ENCODE measurements at regions not wholly inside any gene's neighbourhood (a gene's known extent, or its start where the extent isn't known, plus 50 kb on each side); places are given as distances from the start of the nearest gene placed in this dataset.

DNA sequence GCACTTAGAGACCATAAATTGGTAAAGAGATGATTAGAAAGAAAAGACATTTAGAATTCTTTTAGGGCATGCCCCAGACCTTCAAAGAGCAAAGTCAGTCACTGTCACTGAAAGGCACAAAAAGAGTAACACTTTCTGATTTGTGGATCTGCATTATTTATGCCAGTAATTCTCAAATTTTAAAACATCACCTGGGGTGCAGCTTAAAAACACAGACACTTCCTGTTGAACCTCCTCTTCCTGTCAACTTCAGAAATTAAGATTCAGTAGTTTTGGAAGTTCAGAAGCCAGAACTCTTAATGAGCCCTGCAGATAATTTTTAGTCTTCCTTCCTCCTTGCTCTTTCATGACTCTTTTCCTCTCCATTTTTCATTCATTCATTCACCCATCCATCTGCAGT is 137.5 kb downstream of the NRN1 start:
- H3K36me3 ChIP-seq (ENCODE audit: insufficient read depth, low read length): no peaks in the 10 kb centered on the region
- no peaks in the 10 kb centered on the region for H3K9me2 ChIP-seq (ENCODE audit: low read depth, low read length)
- H3K4me1 ChIP-seq (ENCODE audit: insufficient read depth, low read length, severe bottlenecking): peaks cover 16% of the 10 kb centered on the region
- TF ChIP-seq EZH2 (IDR thresholded peaks at IDR 0.05; ENCODE audit: borderline replicate concordance, low read length): no peak
- TF ChIP-seq, protein P1, sequence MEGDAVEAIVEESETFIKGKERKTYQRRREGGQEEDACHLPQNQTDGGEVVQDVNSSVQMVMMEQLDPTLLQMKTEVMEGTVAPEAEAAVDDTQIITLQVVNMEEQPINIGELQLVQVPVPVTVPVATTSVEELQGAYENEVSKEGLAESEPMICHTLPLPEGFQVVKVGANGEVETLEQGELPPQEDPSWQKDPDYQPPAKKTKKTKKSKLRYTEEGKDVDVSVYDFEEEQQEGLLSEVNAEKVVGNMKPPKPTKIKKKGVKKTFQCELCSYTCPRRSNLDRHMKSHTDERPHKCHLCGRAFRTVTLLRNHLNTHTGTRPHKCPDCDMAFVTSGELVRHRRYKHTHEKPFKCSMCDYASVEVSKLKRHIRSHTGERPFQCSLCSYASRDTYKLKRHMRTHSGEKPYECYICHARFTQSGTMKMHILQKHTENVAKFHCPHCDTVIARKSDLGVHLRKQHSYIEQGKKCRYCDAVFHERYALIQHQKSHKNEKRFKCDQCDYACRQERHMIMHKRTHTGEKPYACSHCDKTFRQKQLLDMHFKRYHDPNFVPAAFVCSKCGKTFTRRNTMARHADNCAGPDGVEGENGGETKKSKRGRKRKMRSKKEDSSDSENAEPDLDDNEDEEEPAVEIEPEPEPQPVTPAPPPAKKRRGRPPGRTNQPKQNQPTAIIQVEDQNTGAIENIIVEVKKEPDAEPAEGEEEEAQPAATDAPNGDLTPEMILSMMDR (IDR thresholded peaks at IDR 0.05; ENCODE audit: low read length): no peak
- no peak overlapping the region for H3K4me2 ChIP-seq (ENCODE audit: low read length)
- H3K9ac ChIP-seq (ENCODE audit: low read length): no peak overlapping the region
- H3K27me3 ChIP-seq (ENCODE audit: insufficient read depth, low read length): no peaks in the 10 kb centered on the region
- H3F3A ChIP-seq (ENCODE audit: insufficient read depth, low read length): no peaks in the 10 kb centered on the region
- no peak overlapping the region for H3K27ac ChIP-seq (ENCODE audit: low read depth, low read length, poor library complexity, severe bottlenecking)
- H2AFZ ChIP-seq (ENCODE audit: low read length): no peak overlapping the region
- peaks cover 9% of the 10 kb centered on the region; the same call in 1 of the 2 replicates for H3K9me3 ChIP-seq (ENCODE audit: low read length)
- no peaks in the 10 kb centered on the region for H3K79me2 ChIP-seq (ENCODE audit: insufficient read depth, low read length)
- H4K20me1 ChIP-seq (ENCODE audit: insufficient read depth, low read length): no peaks in the 10 kb centered on the region
- no peak overlapping the region for H3K4me3 ChIP-seq (ENCODE audit: low read depth, low read length, poor library complexity, severe bottlenecking)

DNA sequence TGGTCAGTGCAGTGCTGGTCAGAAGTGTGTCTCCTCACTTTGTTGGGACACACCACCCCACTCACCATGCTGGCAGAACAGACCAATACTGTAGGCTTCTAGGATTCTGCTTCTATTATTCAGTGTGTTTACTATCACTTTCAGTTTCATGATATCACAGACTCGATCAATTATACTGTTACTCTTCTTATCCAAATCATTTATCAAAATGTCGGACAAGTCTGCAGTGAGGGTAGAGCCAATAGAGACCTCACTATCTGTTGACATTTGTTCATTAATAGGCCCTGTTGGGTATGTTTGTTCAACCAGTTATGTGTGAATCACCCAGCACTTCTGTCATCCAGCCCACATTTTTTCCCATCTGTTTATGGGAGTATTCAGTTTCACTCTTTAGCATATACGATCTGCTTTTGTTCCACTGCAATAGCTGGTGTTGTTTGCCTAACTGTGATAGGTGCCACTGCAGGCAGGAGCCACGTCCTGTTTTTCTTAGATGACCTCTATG is 140.1 kb downstream of the NRN1 start:
- Histone ChIP-seq H3F3A (ENCODE audit: insufficient read depth, low read length) (no peaks in the 10 kb centered on the region), H4K20me1 (ENCODE audit: insufficient read depth, low read length) (no peaks in the 10 kb centered on the region), H3K36me3 (ENCODE audit: insufficient read depth, low read length) (no peaks in the 10 kb centered on the region), H3K27me3 (ENCODE audit: insufficient read depth, low read length) (no peaks in the 10 kb centered on the region), H3K4me2 (ENCODE audit: low read length) (no peak overlapping the region; the same call in 1 of the 2 replicates), H3K9me3 (ENCODE audit: low read length) (peaks cover 3% of the 10 kb centered on the region; the same call in 1 of the 2 replicates), H3K4me3 (ENCODE audit: low read depth, low read length, poor library complexity, severe bottlenecking) (no peak overlapping the region), H3K9ac (ENCODE audit: low read length) (no peak overlapping the region), H3K4me1 (ENCODE audit: insufficient read depth, low read length, severe bottlenecking) (peaks cover 16% of the 10 kb centered on the region), H2AFZ (ENCODE audit: low read length) (no peak overlapping the region), H3K27ac (ENCODE audit: low read depth, low read length, poor library complexity, severe bottlenecking) (no peak overlapping the region), H3K79me2 (ENCODE audit: insufficient read depth, low read length) (no peaks in the 10 kb centered on the region), H3K9me2 (ENCODE audit: low read depth, low read length) (no peaks in the 10 kb centered on the region)
- no peak for TF ChIP-seq EZH2 (IDR thresholded peaks at IDR 0.05; ENCODE audit: borderline replicate concordance, low read length)
- TF ChIP-seq, protein P1 (IDR thresholded peaks at IDR 0.05; ENCODE audit: low read length): no peak

DNA sequence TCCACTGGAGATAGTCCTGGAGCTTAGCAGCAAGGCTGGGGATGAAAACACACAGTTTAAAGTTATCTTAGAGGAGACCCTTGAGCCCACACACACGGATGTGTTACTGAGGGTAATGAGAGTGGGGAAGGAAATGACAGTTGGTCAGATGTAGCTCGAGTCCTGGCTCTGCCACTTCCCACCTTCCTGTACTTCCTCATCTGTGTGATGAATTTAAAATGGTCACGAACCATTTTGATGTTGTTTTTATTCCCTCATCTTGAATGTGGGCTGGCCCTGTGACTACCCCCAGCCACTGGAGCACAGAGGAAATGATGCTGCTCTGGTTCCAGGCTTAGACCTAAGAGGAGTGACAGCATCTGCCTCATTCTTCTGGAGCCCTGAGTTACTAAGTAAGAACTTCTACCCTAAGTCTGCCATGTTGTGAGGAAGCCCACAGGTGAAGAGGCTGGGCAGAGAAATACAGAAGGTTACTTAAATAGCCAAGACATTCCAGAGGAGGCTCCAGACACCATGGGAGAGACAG is 141.2 kb downstream of the NRN1 start:
- Histone ChIP-seq H3K4me2 (ENCODE audit: low read length) (no peak overlapping the region), H3K4me3 (ENCODE audit: low read depth, low read length, poor library complexity, severe bottlenecking) (no peak overlapping the region), H3K9me2 (ENCODE audit: low read depth, low read length) (no peaks in the 10 kb centered on the region), H3K27me3 (ENCODE audit: insufficient read depth, low read length) (no peaks in the 10 kb centered on the region), H3F3A (ENCODE audit: insufficient read depth, low read length) (no peaks in the 10 kb centered on the region), H3K9ac (ENCODE audit: low read length) (no peak overlapping the region), H3K27ac (ENCODE audit: low read depth, low read length, poor library complexity, severe bottlenecking) (no peak overlapping the region), H3K79me2 (ENCODE audit: insufficient read depth, low read length) (no peaks in the 10 kb centered on the region), H2AFZ (ENCODE audit: low read length) (no peak overlapping the region), H3K36me3 (ENCODE audit: insufficient read depth, low read length) (no peaks in the 10 kb centered on the region), H3K9me3 (ENCODE audit: low read length) (no peaks in the 10 kb centered on the region), H4K20me1 (ENCODE audit: insufficient read depth, low read length) (no peaks in the 10 kb centered on the region), H3K4me1 (ENCODE audit: insufficient read depth, low read length, severe bottlenecking) (peaks cover 16% of the 10 kb centered on the region)
- no peak for TF ChIP-seq EZH2 (IDR thresholded peaks at IDR 0.05; ENCODE audit: borderline replicate concordance, low read length)
- TF ChIP-seq, protein P1 (IDR thresholded peaks at IDR 0.05; ENCODE audit: low read length): no peak

Data from OCI-LY1 (cell line).